SU-DHL-6 (cell line): ENCODE measurements at regions not wholly inside any gene's neighbourhood (a gene's known extent, or its start where the extent isn't known, plus 50 kb on each side); places are given as distances from the start of the nearest gene placed in this dataset.

ENCODE experiments used
- H2AFZ ChIP-seq: fragments of 200-600 bp; sonication (generic); 2 replicates; pipeline ENCODE4 v1.6.1; 2014; ENCODE audit warnings: low read depth, mild to moderate bottlenecking, moderate library complexity, mixed read lengths, antibody characterized with exemption, low read length; ENCODE audit not compliant: severe bottlenecking
- H3F3A ChIP-seq: fragments of 200-600 bp; shearing (Covaris generic); 2 replicates; pipeline ENCODE4 v1.6.0; 2016; ENCODE audit warnings: antibody characterized with exemption, mild to moderate bottlenecking; ENCODE audit not compliant: insufficient read depth
- H3K27ac ChIP-seq: fragments of 200-600 bp; sonication (generic); 2 replicates; pipeline ENCODE4 v1.5.1; 2016; ENCODE audit warnings: low read depth, mild to moderate bottlenecking, low read length, moderate library complexity, mixed read lengths
- H3K27me3 ChIP-seq: fragments of 200-600 bp; sonication (generic), shearing (Covaris generic); 2 replicates; pipeline ENCODE4 v1.6.0; 2014; ENCODE audit warnings: mild to moderate bottlenecking, low read length
- H3K36me3 ChIP-seq: fragments of 200-600 bp; sonication (generic); 2 replicates; pipeline ENCODE4 v1.6.1; 2014; ENCODE audit warnings: mild to moderate bottlenecking, low read length, mixed read lengths
- H3K4me2 ChIP-seq: fragments of 300-600, 200-600 bp; shearing (Covaris generic), sonication (generic); 2 replicates; pipeline ENCODE4 v1.6.0; 2014; ENCODE audit warnings: low read length, low read depth, mild to moderate bottlenecking; ENCODE audit not compliant: poor library complexity, severe bottlenecking
- H3K4me3 ChIP-seq: fragments of 200-600 bp; sonication (generic); 2 replicates; pipeline ENCODE4 v1.5.1; 2014; ENCODE audit warnings: antibody characterized with exemption, low read length, mild to moderate bottlenecking, mixed read lengths; ENCODE audit not compliant: insufficient read depth, poor library complexity, severe bottlenecking
- H3K79me2 ChIP-seq: fragments of 200-600 bp; sonication (generic); 2 replicates; pipeline ENCODE4 v1.6.1; 2014; ENCODE audit warnings: mild to moderate bottlenecking, low read length, moderate library complexity; ENCODE audit not compliant: insufficient read depth
- H3K9ac ChIP-seq: fragments of 200-600 bp; sonication (generic); 2 replicates; pipeline ENCODE4 v1.7.0; 2014; ENCODE audit warnings: mild to moderate bottlenecking, low read length
- H3K9me2 ChIP-seq: fragments of 200-600 bp; sonication (generic); replicated peaks from 2 replicates; pipeline ENCODE4 v1.6.1; 2014; ENCODE audit warnings: low read length; ENCODE audit not compliant: insufficient read depth
- H3K9me3 ChIP-seq: fragments of 200-600 bp; sonication (generic); 2 replicates; pipeline ENCODE4 v1.6.1; 2014; ENCODE audit warnings: low read length, mixed read lengths; ENCODE audit not compliant: insufficient read depth
- H4K20me1 ChIP-seq: fragments of 200-600 bp; sonication (generic); 2 replicates; pipeline ENCODE4 v1.6.1; 2014; ENCODE audit warnings: low read depth, mild to moderate bottlenecking, antibody characterized with exemption, low read length, moderate library complexity, mixed read lengths
- CTCF ChIP-seq: fragments of 200-600 bp; sonication (generic); IDR thresholded peaks from one replicate; pipeline ENCODE4 v1.5.1; 2017; ENCODE audit warnings: antibody characterized with exemption, mild to moderate bottlenecking, low read length, moderate library complexity; ENCODE audit not compliant: insufficient read depth, poor library complexity, severe bottlenecking
- EZH2phosphoT487 ChIP-seq: fragments of 200-600 bp; sonication (generic), shearing (Covaris generic); conservative IDR thresholded peaks from 2 replicates; pipeline ENCODE4 v1.6.1; 2018; ENCODE audit warnings: mild to moderate bottlenecking, antibody characterized with exemption, low read length, moderate library complexity, mixed read lengths

- no peak overlapping the region for H3K27ac ChIP-seq
- H3K9ac ChIP-seq: no peak overlapping the region
- TF ChIP-seq CTCF (no peak), EZH2phosphoT487 (no peak)
- no peaks in the 10 kb centered on the region for H3K9me2 ChIP-seq
- H3F3A ChIP-seq: no peaks in the 10 kb centered on the region
- H4K20me1 ChIP-seq: no peaks in the 10 kb centered on the region
- H3K9me3 ChIP-seq: no peaks in the 10 kb centered on the region
- H2AFZ ChIP-seq: no peak overlapping the region
- no peaks in the 10 kb centered on the region for H3K36me3 ChIP-seq
- H3K79me2 ChIP-seq: no peaks in the 10 kb centered on the region
- H3K4me3 ChIP-seq: no peak overlapping the region
- no peak overlapping the region for H3K4me2 ChIP-seq
- H3K27me3 ChIP-seq: no peaks in the 10 kb centered on the region
These were observed 102.7 kb upstream of the PCDH15 start for GRCh38 chr10:54903745-54904144.

DNA sequence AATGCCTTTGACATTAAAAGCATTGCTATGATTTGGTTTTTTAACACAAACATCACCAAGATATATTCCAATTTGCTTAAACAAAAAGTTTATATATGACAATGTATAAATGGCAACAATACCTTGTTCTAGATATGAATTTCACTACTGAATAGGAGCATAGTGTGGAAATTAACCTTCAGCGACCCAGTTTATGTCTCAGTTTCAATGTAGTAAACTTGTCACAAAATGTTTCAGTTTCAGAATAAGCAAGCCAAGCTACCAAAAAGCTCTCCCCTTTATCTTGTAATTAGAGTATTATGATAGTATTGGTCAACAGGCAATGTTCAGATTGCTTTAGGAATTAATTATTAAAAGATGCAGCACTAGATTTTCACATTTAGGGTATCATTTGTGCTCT, 99.6 kb upstream of the PCDH15 start:
- no peak overlapping the region for H2AFZ ChIP-seq
- H3K27ac ChIP-seq: no peak overlapping the region
- no peak overlapping the region for H3K4me2 ChIP-seq
- H3K9ac ChIP-seq: no peak overlapping the region
- H3K9me3 ChIP-seq: no peaks in the 10 kb centered on the region
- no peaks in the 10 kb centered on the region for H3K36me3 ChIP-seq
- no peak overlapping the region for H3K4me3 ChIP-seq
- H3F3A ChIP-seq: no peaks in the 10 kb centered on the region
- no peaks in the 10 kb centered on the region for H3K79me2 ChIP-seq
- H3K9me2 ChIP-seq: no peaks in the 10 kb centered on the region
- no peak for TF ChIP-seq CTCF
- TF ChIP-seq EZH2phosphoT487: no peak
- no peaks in the 10 kb centered on the region for H3K27me3 ChIP-seq
- no peaks in the 10 kb centered on the region for H4K20me1 ChIP-seq

GRCh38 chr10:54880996-54881395, 80.0 kb upstream of the PCDH15 start:
- Histone ChIP-seq H2AFZ (no peak overlapping the region), H3K27me3 (no peaks in the 10 kb centered on the region), H3K9ac (no peak overlapping the region), H3K79me2 (no peaks in the 10 kb centered on the region), H3K9me2 (no peaks in the 10 kb centered on the region), H3K27ac (no peak overlapping the region), H3K36me3 (no peaks in the 10 kb centered on the region), H3K4me2 (no peak overlapping the region), H3K4me3 (no peak overlapping the region), H4K20me1 (no peaks in the 10 kb centered on the region), H3K9me3 (no peaks in the 10 kb centered on the region), H3F3A (no peaks in the 10 kb centered on the region)
- TF ChIP-seq EZH2phosphoT487 (no peak), CTCF (no peak)

- Histone ChIP-seq H3K4me2 (no peak overlapping the region), H3K36me3 (no peaks in the 10 kb centered on the region), H3K4me3 (no peak overlapping the region), H4K20me1 (no peaks in the 10 kb centered on the region), H3K79me2 (no peaks in the 10 kb centered on the region), H2AFZ (no peak overlapping the region), H3K27ac (no peak overlapping the region), H3F3A (no peaks in the 10 kb centered on the region), H3K9me3 (no peaks in the 10 kb centered on the region), H3K27me3 (no peaks in the 10 kb centered on the region), H3K9me2 (no peaks in the 10 kb centered on the region), H3K9ac (no peak overlapping the region)
- no peak for TF ChIP-seq EZH2phosphoT487
- TF ChIP-seq CTCF: no peak
These were observed 68.0 kb upstream of the PCDH15 start for GRCh38 chr10:54869022-54869421.
